PC-3 (cell line): ENCODE measurements at regions not wholly inside any gene's neighbourhood (a gene's known extent, or its start where the extent isn't known, plus 50 kb on each side); places are given as distances from the start of the nearest gene placed in this dataset.

Experiments used
- CTCF ChIP-seq: fragments of 300-600 bp; sonication (generic); conservative IDR thresholded peaks from 2 replicates; pipeline ENCODE4 v1.5.1; 2017; ENCODE audit warnings: antibody characterized with exemption, low read depth, mild to moderate bottlenecking, low read length
- EZH2 ChIP-seq: fragments of 300-600 bp; sonication (generic); IDR thresholded peaks from one replicate; pipeline ENCODE4 v1.6.1; 2017; ENCODE audit warnings: antibody characterized with exemption, mild to moderate bottlenecking, low read length; ENCODE audit not compliant: unreplicated experiment
- EZH2phosphoT487 ChIP-seq: fragments of 300-600 bp; sonication (generic); IDR thresholded peaks from 2 replicates; pipeline ENCODE4 v1.6.1; 2018; ENCODE audit warnings: mild to moderate bottlenecking, antibody characterized with exemption, low read length, borderline replicate concordance

- TF ChIP-seq CTCF (no peak), EZH2 (no peak), EZH2phosphoT487 (no peak)
Observed at GRCh38 chr17:56672195-56672594, 78.7 kb downstream of the NOG start.
